A673 (cell line): ENCODE measurements at regions not wholly inside any gene's neighbourhood (a gene's known extent, or its start where the extent isn't known, plus 50 kb on each side); places are given as distances from the start of the nearest gene placed in this dataset.

Source experiments
- BruUV-seq: library from RNA; stranded (reverse); fragments of 400-500 nt; replicated peaks from 2 replicates; lab custom pipeline; 2021; lab: Mats Ljungman, UMichigan
- CTCF ChIA-PET: fragments of 300-600 bp; sonication (Branson Sonifier 250); formaldehyde crosslinking; loops from one replicate; lab custom pipeline; 2022; ENCODE audit warnings: antibody characterized with exemption; lab: Charles Lee
- POLR2A ChIA-PET: fragments of 300-600 bp; sonication (Branson Sonifier 250); formaldehyde crosslinking; loops from one replicate; lab custom pipeline; 2022; ENCODE audit warnings: antibody characterized with exemption; ENCODE audit not compliant: low non-redundant PET; lab: Charles Lee
- DNase-seq: peaks from one replicate; pipeline ENCODE4 v3.0.0-alpha.2; 2015; ENCODE audit warnings: low spot score
- H3K27ac ChIP-seq: fragments of 200-600 bp; sonication (generic); 2 replicates; pipeline ENCODE4 v1.5.1; 2016; ENCODE audit warnings: mixed run types, low read depth, mild to moderate bottlenecking, mixed read lengths, antibody characterized with exemption, low read length; ENCODE audit not compliant: poor library complexity, severe bottlenecking
- H3K27me3 ChIP-seq: fragments of 200-600 bp; sonication (generic); replicated peaks from 2 replicates; pipeline ENCODE4 v1.6.1; 2017; ENCODE audit warnings: mixed run types, low read depth, mild to moderate bottlenecking, mixed read lengths, antibody characterized with exemption, low read length; ENCODE audit not compliant: insufficient read depth, poor library complexity
- H3K36me3 ChIP-seq: fragments of 200-600 bp; sonication (generic); 2 replicates; pipeline ENCODE4 v1.6.1; 2016; ENCODE audit warnings: mixed run types, mild to moderate bottlenecking, mixed read lengths, antibody characterized with exemption, low read length; ENCODE audit not compliant: insufficient read depth, poor library complexity, severe bottlenecking
- H3K4me1 ChIP-seq: fragments of 200-600 bp; sonication (generic); 2 replicates; pipeline ENCODE4 v1.6.1; 2017; ENCODE audit warnings: mixed run types, mild to moderate bottlenecking, mixed read lengths, antibody characterized with exemption, low read length; ENCODE audit not compliant: insufficient read depth, poor library complexity, severe bottlenecking
- H3K4me3 ChIP-seq: fragments of 200-600 bp; sonication (generic); 2 replicates; pipeline ENCODE4 v1.5.1; 2016; ENCODE audit warnings: low read depth, mixed run types, mild to moderate bottlenecking, mixed read lengths, low read length; ENCODE audit not compliant: poor library complexity, severe bottlenecking
- H3K9me3 ChIP-seq: fragments of 200-600 bp; sonication (generic); 2 replicates; pipeline ENCODE4 v1.6.1; 2016; ENCODE audit warnings: mixed run types, low read depth, mild to moderate bottlenecking, mixed read lengths, antibody characterized with exemption, low read length; ENCODE audit not compliant: poor library complexity, severe bottlenecking
- EZH2 ChIP-seq: fragments of 200-600 bp; sonication (generic); IDR thresholded peaks from 2 replicates; pipeline ENCODE4 v1.6.1; 2017; ENCODE audit warnings: borderline replicate concordance, low read depth, mild to moderate bottlenecking, mixed read lengths, antibody characterized with exemption, low read length; ENCODE audit not compliant: poor library complexity, severe bottlenecking
- intact Hi-C: fragments of 100-400 bp; cut with micrococcal nuclease; formaldehyde crosslinking; loops from one replicate; pipeline ENCODE4 v1.10.0; 2022; ENCODE audit not compliant: unreplicated experiment
- TF ChIP-seq, protein P1 (sequence below): fragments of 300-800, 200-600 bp; sonication (generic); conservative IDR thresholded peaks from 2 replicates; pipeline ENCODE4 v1.5.1; 2017; ENCODE audit warnings: low read depth, mild to moderate bottlenecking, antibody characterized with exemption, low read length, moderate library complexity, mixed read lengths

DNA sequence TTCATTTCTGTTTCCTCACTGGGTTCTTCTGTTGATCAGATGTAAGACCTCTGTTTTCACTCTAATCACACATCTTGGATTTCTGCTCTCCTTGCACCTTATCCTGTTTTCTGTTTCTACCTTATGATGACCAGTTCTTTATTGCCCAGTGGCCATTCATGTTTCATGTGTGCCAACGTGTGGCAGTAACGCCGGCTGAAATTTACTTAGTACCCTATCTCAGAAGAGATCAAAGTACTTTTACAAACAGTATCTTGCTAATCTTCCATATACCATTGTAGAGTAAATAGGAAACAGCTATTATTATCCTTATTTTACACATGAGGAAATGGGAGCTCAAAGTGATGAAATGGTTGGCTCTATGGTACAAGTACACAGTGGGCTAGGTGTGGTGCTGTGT, 74.0 kb downstream of the GATA3 start:
- CTCF ChIA-PET: no interaction called here
- Histone ChIP-seq H3K4me3 (no peak overlapping the region), H3K27me3 (no peaks in the 10 kb centered on the region), H3K27ac (no peak overlapping the region), H3K9me3 (no peaks in the 10 kb centered on the region), H3K4me1 (no peaks in the 10 kb centered on the region), H3K36me3 (no peaks in the 10 kb centered on the region)
- BruUV-seq: no TSS peak
- intact Hi-C loops: no loop called here
- POLR2A ChIA-PET: no interaction called here
- DNase-seq: no peak
- TF ChIP-seq EZH2: no peak
- TF ChIP-seq, protein P1, sequence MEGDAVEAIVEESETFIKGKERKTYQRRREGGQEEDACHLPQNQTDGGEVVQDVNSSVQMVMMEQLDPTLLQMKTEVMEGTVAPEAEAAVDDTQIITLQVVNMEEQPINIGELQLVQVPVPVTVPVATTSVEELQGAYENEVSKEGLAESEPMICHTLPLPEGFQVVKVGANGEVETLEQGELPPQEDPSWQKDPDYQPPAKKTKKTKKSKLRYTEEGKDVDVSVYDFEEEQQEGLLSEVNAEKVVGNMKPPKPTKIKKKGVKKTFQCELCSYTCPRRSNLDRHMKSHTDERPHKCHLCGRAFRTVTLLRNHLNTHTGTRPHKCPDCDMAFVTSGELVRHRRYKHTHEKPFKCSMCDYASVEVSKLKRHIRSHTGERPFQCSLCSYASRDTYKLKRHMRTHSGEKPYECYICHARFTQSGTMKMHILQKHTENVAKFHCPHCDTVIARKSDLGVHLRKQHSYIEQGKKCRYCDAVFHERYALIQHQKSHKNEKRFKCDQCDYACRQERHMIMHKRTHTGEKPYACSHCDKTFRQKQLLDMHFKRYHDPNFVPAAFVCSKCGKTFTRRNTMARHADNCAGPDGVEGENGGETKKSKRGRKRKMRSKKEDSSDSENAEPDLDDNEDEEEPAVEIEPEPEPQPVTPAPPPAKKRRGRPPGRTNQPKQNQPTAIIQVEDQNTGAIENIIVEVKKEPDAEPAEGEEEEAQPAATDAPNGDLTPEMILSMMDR: no peak

DNA sequence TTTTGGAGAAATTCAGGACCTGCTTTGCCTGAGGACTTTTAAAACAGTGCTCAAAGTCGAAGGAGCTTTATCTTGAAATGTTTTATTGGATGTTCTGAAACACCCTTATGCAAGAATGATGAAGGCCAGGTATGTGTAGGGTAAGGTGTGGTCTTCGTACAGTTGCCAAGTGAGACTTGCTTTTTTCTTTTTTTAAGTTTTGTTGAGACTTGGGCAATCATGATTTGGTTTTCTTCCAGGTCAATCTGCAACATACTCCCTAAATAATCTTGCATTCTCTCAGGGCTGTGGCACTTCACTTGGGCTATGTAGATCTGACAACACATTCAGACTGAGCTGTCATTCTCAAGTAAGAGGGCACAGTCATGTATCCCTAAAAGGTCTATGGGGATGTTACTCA, 75.0 kb downstream of the GATA3 start:
- no peak overlapping the region for H3K27ac ChIP-seq
- no peak for DNase-seq
- no peaks in the 10 kb centered on the region for H3K27me3 ChIP-seq
- H3K9me3 ChIP-seq: no peaks in the 10 kb centered on the region
- H3K4me1 ChIP-seq: no peaks in the 10 kb centered on the region
- H3K4me3 ChIP-seq: no peak overlapping the region
- H3K36me3 ChIP-seq: no peaks in the 10 kb centered on the region
- intact Hi-C loops: no loop called here
- POLR2A ChIA-PET: no interaction called here
- BruUV-seq: no TSS peak
- CTCF ChIA-PET: no interaction called here
- TF ChIP-seq EZH2: no peak
- TF ChIP-seq, protein P1: no peak

DNA sequence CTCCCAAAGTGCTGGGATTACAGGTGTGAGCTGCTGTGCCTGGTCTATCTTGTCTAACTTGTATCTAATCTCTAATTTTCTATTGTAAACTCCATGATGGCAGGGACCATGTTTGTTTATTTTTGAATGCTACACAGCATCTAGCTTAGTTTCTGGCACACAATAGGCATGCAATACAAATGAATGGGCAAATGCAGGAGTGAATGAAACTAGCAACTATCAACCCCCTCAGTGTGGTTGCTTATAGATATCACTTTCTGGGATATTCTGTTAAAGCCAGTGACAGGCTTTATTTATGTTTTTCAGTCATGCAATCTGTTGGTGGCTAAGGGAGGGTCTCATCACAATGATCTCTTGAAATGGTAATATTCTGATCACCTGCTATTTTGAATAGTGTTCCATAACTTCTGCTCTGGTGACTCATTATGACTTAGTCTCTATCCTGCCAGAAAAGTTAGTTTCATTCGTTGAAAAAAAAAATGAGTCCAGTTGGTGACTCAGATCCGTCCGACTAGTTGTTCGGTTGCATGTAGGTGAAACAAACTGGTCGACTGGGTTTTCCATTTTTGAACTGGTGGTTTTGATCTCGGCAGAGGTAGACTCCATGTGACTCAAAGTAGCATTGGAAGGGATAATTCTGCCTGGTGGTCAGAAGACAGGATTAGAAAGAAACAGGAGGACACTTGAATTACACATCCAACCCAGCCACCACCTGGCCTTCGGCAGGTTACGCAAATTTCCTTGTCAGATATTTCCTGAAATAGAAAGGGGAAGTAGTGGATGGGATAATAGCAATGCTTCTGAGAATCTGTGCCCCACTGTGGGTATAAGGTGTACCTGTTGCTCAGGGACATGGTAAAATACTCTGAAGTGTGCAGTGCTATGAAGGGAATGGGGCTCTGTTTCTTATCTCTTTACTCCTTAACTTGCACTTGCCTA, 76.8 kb downstream of the GATA3 start:
- TF ChIP-seq, protein P1: no peak
- TF ChIP-seq EZH2: no peak
- no peaks in the 10 kb centered on the region for H3K9me3 ChIP-seq
- CTCF ChIA-PET: no interaction called here
- no peaks in the 10 kb centered on the region for H3K4me1 ChIP-seq
- POLR2A ChIA-PET: no interaction called here
- no peak overlapping the region for H3K27ac ChIP-seq
- DNase-seq: no peak
- no TSS peak for BruUV-seq
- H3K27me3 ChIP-seq: no peaks in the 10 kb centered on the region
- intact Hi-C loops: no loop called here
- no peaks in the 10 kb centered on the region for H3K36me3 ChIP-seq
- no peak overlapping the region for H3K4me3 ChIP-seq
